Small intestine (tissue), 7 donors: ENCODE measurements at regions not wholly inside any gene's neighbourhood (a gene's known extent, or its start where the extent isn't known, plus 50 kb on each side); places are given as distances from the start of the nearest gene placed in this dataset.
"Not testable (repeated sequence)": the region's sequence is repeated elsewhere in the genome, so short reads cannot be mapped to it uniquely, and the experiment has no call there.

ENCODE experiments used
- DNase-seq, 2 donors: peaks; one replicate each; pipeline versions ENCODE4 v3.0.0 to v3.0.0-alpha.2; 2013
- FAIRE-seq: peaks from 2 replicates; lab custom pipeline; 2012; peaks lifted over from hg19 to GRCh38; lab: Jason Lieb, UNC
- H3K27ac ChIP-seq, 3 donors: one replicate each; pipeline ENCODE4 v1.5.1; 2013; ENCODE audit warnings: low read length in 2 of 3, mild to moderate bottlenecking in 2 of 3, control low read depth in 1 of 3, inconsistent platforms in 1 of 3, low read depth in 1 of 3, moderate library complexity in 1 of 3
- H3K27me3 ChIP-seq, 3 donors: one replicate each; pipeline ENCODE4 v1.6.1; 2013; ENCODE audit warnings: low read length in 3 of 3, inconsistent platforms in 1 of 3; ENCODE audit not compliant: control insufficient read depth in 3 of 3, insufficient read depth in 3 of 3
- H3K36me3 ChIP-seq, 3 donors: one replicate each; pipeline ENCODE4 v1.6.1; 2013; ENCODE audit warnings: low read length in 3 of 3, inconsistent platforms in 1 of 3, low read depth in 1 of 3, mild to moderate bottlenecking in 1 of 3, moderate library complexity in 1 of 3; ENCODE audit not compliant: control insufficient read depth in 3 of 3, insufficient read depth in 2 of 3
- H3K4me1 ChIP-seq, 3 donors: one replicate each; pipeline ENCODE4 v1.6.1; 2013; ENCODE audit warnings: low read length in 2 of 3, inconsistent platforms in 1 of 3, low read depth in 1 of 3, mild to moderate bottlenecking in 1 of 3, moderate library complexity in 1 of 3; ENCODE audit not compliant: control insufficient read depth in 3 of 3, insufficient read depth in 2 of 3
- H3K4me3 ChIP-seq, 3 donors: one replicate each; pipeline ENCODE4 v1.5.1; 2013; ENCODE audit warnings: low read length in 3 of 3, control low read depth in 1 of 3, inconsistent platforms in 1 of 3, low read depth in 1 of 3, mild to moderate bottlenecking in 1 of 3, moderate library complexity in 1 of 3
- H3K9me3 ChIP-seq, 2 donors: one replicate each; pipeline ENCODE4 v1.6.1; 2013; ENCODE audit warnings: low read depth in 1 of 2, low read length in 1 of 2; ENCODE audit not compliant: control insufficient read depth in 2 of 2, insufficient read depth in 1 of 2
- WGBS, 3 donors: extraction: QIAGEN DNeasy Blood & Tissue Kit; methylation state at CpG; one replicate each; pipeline ENCODE4 v1.1.7; 2013; 5-methylcytosine and 5-hydroxymethylcytosine counted together
- donor health status: healthy with polysubstance abuse.
- donor health status: control.
- donor health status: control.
- donor health status: Bipolar disorder and iron deficiency.
- donor health status: healthy.

DNA sequence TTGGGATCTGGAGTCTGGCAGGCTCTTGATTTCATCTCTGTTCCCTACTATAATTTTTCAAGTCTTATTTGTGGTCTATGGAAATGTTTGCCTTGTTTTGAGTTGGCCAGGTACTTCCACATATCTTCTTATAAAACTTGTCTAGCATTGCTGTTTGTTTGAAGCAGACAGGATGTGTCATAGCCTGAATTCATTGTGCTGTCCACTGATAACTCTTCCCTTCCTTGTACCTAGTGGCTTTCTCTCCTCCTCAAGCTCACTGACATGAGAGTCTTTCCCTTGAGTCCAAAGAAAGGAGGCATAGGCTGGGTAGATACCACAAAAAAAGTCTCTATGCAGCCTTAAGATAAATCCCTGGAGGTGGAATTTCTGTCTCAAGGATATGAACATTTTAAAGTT lies 59.2 kb upstream of the FAM241A start:
- Histone ChIP-seq H3K4me1 (peaks cover 0 to 16% (median 7%) of the 10 kb centered on the region in 3 donors), H3K27me3 (no peaks in the 10 kb centered on the region), H3K27ac (no peak overlapping the region), H3K36me3 (no peaks in the 10 kb centered on the region), H3K9me3 (no peaks in the 10 kb centered on the region), H3K4me3 (no peak overlapping the region)
- no peak for DNase-seq
- no peak for FAIRE-seq

DNA sequence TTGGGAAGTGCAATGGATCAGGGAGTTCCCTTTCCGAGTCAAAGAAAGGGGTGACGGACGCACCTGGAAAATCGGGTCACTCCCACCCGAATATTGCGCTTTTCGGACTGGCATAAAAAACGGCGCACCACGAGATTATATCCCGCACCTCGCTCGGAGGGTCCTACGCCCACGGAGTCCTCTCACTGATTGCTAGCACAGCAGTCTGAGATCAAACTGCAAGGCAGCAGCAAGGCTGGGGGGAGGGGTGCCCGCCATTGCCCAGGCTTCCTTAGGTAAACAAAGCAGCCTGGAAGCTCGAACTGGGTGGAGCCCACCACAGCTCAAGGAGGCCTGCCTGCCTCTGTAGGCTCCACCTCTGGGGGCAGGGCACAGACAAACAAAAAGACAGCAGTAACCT lies 58.6 kb upstream of the FAM241A start:
- H3K4me3 ChIP-seq, H3K27ac ChIP-seq, H3K9me3 ChIP-seq, FAIRE-seq, H3K27me3 ChIP-seq, DNase-seq, H3K36me3 ChIP-seq: not testable (repeated sequence)
- WGBS, 3 donors = 81 to 85% (median 84%) methylated on average over 17 of the region's 17 CpGs
- peaks cover 0 to 16% (median 7%) of the 10 kb centered on the region in 3 donors for H3K4me1 ChIP-seq

DNA sequence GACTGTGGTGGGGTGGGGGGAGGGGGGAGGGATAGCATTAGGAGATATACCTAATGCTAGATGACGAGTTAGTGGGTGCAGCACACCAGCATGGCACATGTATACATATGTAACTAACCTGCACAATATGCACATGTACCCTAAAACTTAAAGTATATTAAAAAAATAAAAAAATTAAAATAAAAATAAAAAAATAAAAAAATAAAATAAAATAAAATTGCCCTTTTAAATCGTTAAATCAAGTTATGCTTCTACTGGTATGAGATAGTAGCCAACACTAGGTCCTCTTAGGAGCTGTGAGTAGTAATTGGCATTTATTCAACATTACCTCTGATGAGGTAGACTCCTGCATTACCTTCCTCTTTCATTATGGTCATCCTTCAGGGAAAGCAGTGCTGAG lies 52.9 kb upstream of the FAM241A start:
- not testable (repeated sequence) for H3K27me3 ChIP-seq, H3K4me3 ChIP-seq, H3K27ac ChIP-seq, H3K9me3 ChIP-seq, H3K36me3 ChIP-seq, DNase-seq, H3K4me1 ChIP-seq, FAIRE-seq
- 78 to 88% (median 86%) methylated on average over 1 of the region's 2 CpGs for WGBS, 3 donors

GRCh38 chr4:112093636-112094202 lies 51.5 kb upstream of the FAM241A start:
- no peak overlapping the region for H3K27ac ChIP-seq
- FAIRE-seq (no peak), DNase-seq (no peak)
- no peaks in the 10 kb centered on the region for H3K4me1 ChIP-seq
- no peaks in the 10 kb centered on the region for H3K27me3 ChIP-seq
- WGBS, 3 donors = 85 to 88% (median 88%) methylated on average over 3 of the region's 3 CpGs
- H3K36me3 ChIP-seq = no peaks in the 10 kb centered on the region
- H3K4me3 ChIP-seq = no peak overlapping the region
- H3K9me3 ChIP-seq = no peaks in the 10 kb centered on the region

- no peak for FAIRE-seq
- WGBS, 3 donors = 81 to 88% (median 83%) methylated on average over 1 of the region's 1 CpG
- DNase-seq = no peak
Measured at GRCh38 chr4:112094330-112094729, 50.9 kb upstream of the FAM241A start.

More at GRCh38 chr4:112094330-112094729, 50.9 kb upstream of the FAM241A start:
- Histone ChIP-seq H3K27me3 (no peaks in the 10 kb centered on the region), H3K36me3 (no peaks in the 10 kb centered on the region), H3K27ac (no peak overlapping the region), H3K4me3 (no peak overlapping the region), H3K9me3 (no peaks in the 10 kb centered on the region), H3K4me1 (no peaks in the 10 kb centered on the region)
